Activated T-cell treated with anti-CD3 and anti-CD28 coated beads for 4 hours (primary cell): ENCODE measurements at regions not wholly inside any gene's neighbourhood (a gene's known extent, or its start where the extent isn't known, plus 50 kb on each side); places are given as distances from the start of the nearest gene placed in this dataset.

Experiments used
- DNase-seq: peaks from one replicate; pipeline ENCODE4 v3.0.0-alpha.2; 2020

- no peak for DNase-seq
These were observed 225.8 kb downstream of the ETS1 start for GRCh38 chr11:128361451-128362020.

GRCh38 chr11:128359515-128359914, 227.8 kb downstream of the ETS1 start:
- DNase-seq, result no peak

- DNase-seq, result no peak
These were observed 230.3 kb downstream of the ETS1 start for GRCh38 chr11:128357073-128357472.

- DNase-seq, result no peak
These were observed 231.8 kb downstream of the ETS1 start for GRCh38 chr11:128355558-128355957.

- DNase-seq, result no peak
These were observed 232.9 kb downstream of the ETS1 start for GRCh38 chr11:128354476-128354875.

- DNase-seq, result no peak
These were observed 236.2 kb downstream of the ETS1 start for GRCh38 chr11:128351168-128351567.

- no peak for DNase-seq
These were observed 237.6 kb downstream of the ETS1 start for GRCh38 chr11:128349650-128350299.

- DNase-seq, result no peak
These were observed 240.6 kb downstream of the ETS1 start for GRCh38 chr11:128346804-128347203.

GRCh38 chr11:128345316-128345715, 242.0 kb downstream of the ETS1 start:
- DNase-seq, result no peak

- no peak for DNase-seq
These were observed 243.5 kb downstream of the ETS1 start for GRCh38 chr11:128343870-128344269.

GRCh38 chr11:128343135-128343514, 244.2 kb downstream of the ETS1 start:
- no peak for DNase-seq

- no peak for DNase-seq
These were observed 244.7 kb downstream of the ETS1 start for GRCh38 chr11:128342511-128343134.

GRCh38 chr11:128341280-128342248, 245.8 kb downstream of the ETS1 start:
- DNase-seq, result no peak

GRCh38 chr11:128339792-128340191, 247.6 kb downstream of the ETS1 start:
- no peak for DNase-seq

- DNase-seq, result no peak
These were observed 248.5 kb downstream of the ETS1 start for GRCh38 chr11:128338811-128339210.

- DNase-seq, result no peak
These were observed 251.2 kb downstream of the ETS1 start for GRCh38 chr11:128336203-128336602.

- no peak for DNase-seq
These were observed 251.6 kb downstream of the ETS1 start for GRCh38 chr11:128335729-128336128.

- DNase-seq, result no peak
These were observed 252.9 kb downstream of the ETS1 start for GRCh38 chr11:128334311-128335044.

- no peak for DNase-seq
These were observed 256.0 kb downstream of the ETS1 start for GRCh38 chr11:128331317-128331716.

GRCh38 chr11:128330203-128330602, 257.2 kb downstream of the ETS1 start:
- no peak for DNase-seq

- no peak for DNase-seq
These were observed 258.3 kb downstream of the ETS1 start for GRCh38 chr11:128328955-128329551.

- DNase-seq, result no peak
These were observed 260.1 kb downstream of the ETS1 start for GRCh38 chr11:128327274-128327673.
